ENCODE measurements at regions not wholly inside any gene's neighbourhood (a gene's known extent, or its start where the extent isn't known, plus 50 kb on each side); places are given as distances from the start of the nearest gene placed in this dataset.

- Histone ChIP-seq H3K27me3 (ENCODE audit: control insufficient read depth, insufficient read depth, low read length) (no peaks in the 10 kb centered on the region), H3K27ac (ENCODE audit: low read length) (no peak overlapping the region), H3K4me1 (ENCODE audit: control insufficient read depth, insufficient read depth, low read length) (no peaks in the 10 kb centered on the region), H3K36me3 (ENCODE audit: control insufficient read depth, insufficient read depth, low read length) (no peaks in the 10 kb centered on the region), H3K4me3 (ENCODE audit: low read length) (no peak overlapping the region), H3K9me3 (ENCODE audit: control insufficient read depth, insufficient read depth, low read length) (no peaks in the 10 kb centered on the region)
- ATAC-seq (no peak), DNase-seq (no peak)
- 75% methylated on average over 1 of the region's 1 CpG for WGBS (ENCODE audit: insufficient coverage)
- no peak overlapping the region for H3K27ac Mint-ChIP-seq
- no peaks in the 10 kb centered on the region for H3K27me3 Mint-ChIP-seq (ENCODE audit: low read depth in 2 of 2)
- H3K4me3 Mint-ChIP-seq = no peak overlapping the region
- intact Hi-C loops (cut with micrococcal nuclease) = no loop called here
- H3K4me1 Mint-ChIP-seq = no peaks in the 10 kb centered on the region
- H3K9me3 Mint-ChIP-seq = peaks cover 0 to 7% of the 10 kb centered on the region in 2 donors
- TF ChIP-seq CTCF (IDR thresholded peaks at IDR 0.05) = no peak
- H3K36me3 Mint-ChIP-seq = no peaks in the 10 kb centered on the region
Measured at GRCh38 chr5:164753434-164753833, 1248.0 kb downstream of the MAT2B start.

GRCh38 chr5:164763206-164763605 lies 1257.8 kb downstream of the MAT2B start:
- intact Hi-C loops (cut with micrococcal nuclease) = no loop called here
- no peaks in the 10 kb centered on the region for H3K36me3 ChIP-seq (ENCODE audit: control insufficient read depth, insufficient read depth, low read length)
- ATAC-seq (no peak), DNase-seq (no peak)
- H3K27me3 Mint-ChIP-seq (ENCODE audit: low read depth in 2 of 2) = no peaks in the 10 kb centered on the region
- peaks cover 10 to 11% of the 10 kb centered on the region in 2 donors for H3K9me3 Mint-ChIP-seq
- no peaks in the 10 kb centered on the region for H3K27me3 ChIP-seq (ENCODE audit: control insufficient read depth, insufficient read depth, low read length)
- no peak for TF ChIP-seq CTCF (IDR thresholded peaks at IDR 0.05)
- WGBS (ENCODE audit: insufficient coverage) = 93% methylated on average over 2 of the region's 2 CpGs
- no peak overlapping the region for H3K27ac Mint-ChIP-seq
- no peaks in the 10 kb centered on the region for H3K4me1 ChIP-seq (ENCODE audit: control insufficient read depth, insufficient read depth, low read length)
- no peaks in the 10 kb centered on the region for H3K9me3 ChIP-seq (ENCODE audit: control insufficient read depth, insufficient read depth, low read length)
- H3K27ac ChIP-seq (ENCODE audit: low read length) = no peak overlapping the region
- no peak overlapping the region for H3K4me3 Mint-ChIP-seq
- no peaks in the 10 kb centered on the region for H3K4me1 Mint-ChIP-seq
- H3K4me3 ChIP-seq (ENCODE audit: low read length) = no peak overlapping the region
- H3K36me3 Mint-ChIP-seq = peaks cover 5% of the 10 kb centered on the region

- H3K4me1 ChIP-seq (ENCODE audit: control insufficient read depth, insufficient read depth, low read length) = no peaks in the 10 kb centered on the region
- peaks cover 5% of the 10 kb centered on the region for H3K36me3 Mint-ChIP-seq
- no peak for ATAC-seq
- H3K27ac Mint-ChIP-seq = no peak overlapping the region
- H3K27me3 ChIP-seq (ENCODE audit: control insufficient read depth, insufficient read depth, low read length) = no peaks in the 10 kb centered on the region
- H3K27ac ChIP-seq (ENCODE audit: low read length) = no peak overlapping the region
- intact Hi-C loops (cut with micrococcal nuclease) = no loop called here
- H3K9me3 Mint-ChIP-seq = peaks cover 10 to 18% of the 10 kb centered on the region in 2 donors
- no peak overlapping the region for H3K4me3 Mint-ChIP-seq
- no peaks in the 10 kb centered on the region for H3K27me3 Mint-ChIP-seq (ENCODE audit: low read depth in 2 of 2)
- no peaks in the 10 kb centered on the region for H3K36me3 ChIP-seq (ENCODE audit: control insufficient read depth, insufficient read depth, low read length)
- DNase-seq = no peak
- H3K9me3 ChIP-seq (ENCODE audit: control insufficient read depth, insufficient read depth, low read length) = no peaks in the 10 kb centered on the region
- 100% methylated on average over 2 of the region's 3 CpGs for WGBS (ENCODE audit: insufficient coverage)
- no peaks in the 10 kb centered on the region for H3K4me1 Mint-ChIP-seq
- no peak overlapping the region for H3K4me3 ChIP-seq (ENCODE audit: low read length)
- TF ChIP-seq CTCF (IDR thresholded peaks at IDR 0.05) = no peak
Measured at GRCh38 chr5:164772122-164772521, 1266.7 kb downstream of the MAT2B start.

- ATAC-seq = no peak
- no peaks in the 10 kb centered on the region for H3K36me3 ChIP-seq (ENCODE audit: control insufficient read depth, insufficient read depth, low read length)
- no peak for TF ChIP-seq CTCF (IDR thresholded peaks at IDR 0.05)
- H3K4me1 Mint-ChIP-seq = no peaks in the 10 kb centered on the region
- WGBS (ENCODE audit: insufficient coverage) = no CpG with 5 or more reads among the region's 3 CpGs
- intact Hi-C loops (cut with micrococcal nuclease) = no loop called here
- no peaks in the 10 kb centered on the region for H3K4me1 ChIP-seq (ENCODE audit: control insufficient read depth, insufficient read depth, low read length)
- peaks cover 0 to 3% of the 10 kb centered on the region in 2 donors for H3K9me3 Mint-ChIP-seq
- H3K36me3 Mint-ChIP-seq = no peaks in the 10 kb centered on the region
- H3K27ac Mint-ChIP-seq = no peak overlapping the region
- no peak for DNase-seq
- no peaks in the 10 kb centered on the region for H3K9me3 ChIP-seq (ENCODE audit: control insufficient read depth, insufficient read depth, low read length)
- H3K27me3 ChIP-seq (ENCODE audit: control insufficient read depth, insufficient read depth, low read length) = no peaks in the 10 kb centered on the region
- H3K27ac ChIP-seq (ENCODE audit: low read length) = no peak overlapping the region
- no peak overlapping the region for H3K4me3 ChIP-seq (ENCODE audit: low read length)
- H3K4me3 Mint-ChIP-seq = no peak overlapping the region
- H3K27me3 Mint-ChIP-seq (ENCODE audit: low read depth in 2 of 2) = no peaks in the 10 kb centered on the region
Measured at GRCh38 chr5:164784230-164784629, 1278.8 kb downstream of the MAT2B start.

Measured in natural killer cell (primary cell).